ENCODE measurements at regions not wholly inside any gene's neighbourhood (a gene's known extent, or its start where the extent isn't known, plus 50 kb on each side); places are given as distances from the start of the nearest gene placed in this dataset.
"Not testable (repeated sequence)": the region's sequence is repeated elsewhere in the genome, so short reads cannot be mapped to it uniquely, and the experiment has no call there.

- DNase-seq (ENCODE audit: low read depth) = no peak
These were observed 137.3 kb upstream of the TGFBR2 start for GRCh38 chr3:30469133-30469532.

GRCh38 chr3:30470496-30470895 lies 135.9 kb upstream of the TGFBR2 start:
- no peak for DNase-seq (ENCODE audit: low read depth)

GRCh38 chr3:30471066-30471465 lies 135.3 kb upstream of the TGFBR2 start:
- no peak for DNase-seq (ENCODE audit: low read depth)

- no peak for DNase-seq (ENCODE audit: low read depth)
These were observed 134.5 kb upstream of the TGFBR2 start for GRCh38 chr3:30471796-30472489.

- DNase-seq (ENCODE audit: low read depth) = no peak
These were observed 132.9 kb upstream of the TGFBR2 start for GRCh38 chr3:30473374-30474051.

- no peak for DNase-seq (ENCODE audit: low read depth)
These were observed 132.0 kb upstream of the TGFBR2 start for GRCh38 chr3:30474371-30474770.

- no peak for DNase-seq (ENCODE audit: low read depth)
These were observed 131.2 kb upstream of the TGFBR2 start for GRCh38 chr3:30475038-30475808.

GRCh38 chr3:30475809-30476178 lies 130.6 kb upstream of the TGFBR2 start:
- no peak for DNase-seq (ENCODE audit: low read depth)

- DNase-seq (ENCODE audit: low read depth) = no peak
These were observed 129.9 kb upstream of the TGFBR2 start for GRCh38 chr3:30476368-30477084.

GRCh38 chr3:30477149-30477921 lies 129.1 kb upstream of the TGFBR2 start:
- no peak for DNase-seq (ENCODE audit: low read depth)

GRCh38 chr3:30479737-30480136 lies 126.7 kb upstream of the TGFBR2 start:
- DNase-seq (ENCODE audit: low read depth) = not testable (repeated sequence)

GRCh38 chr3:30480156-30480555 lies 126.2 kb upstream of the TGFBR2 start:
- DNase-seq (ENCODE audit: low read depth) = not testable (repeated sequence)

GRCh38 chr3:30480587-30480986 lies 125.8 kb upstream of the TGFBR2 start:
- DNase-seq (ENCODE audit: low read depth) = no peak

- no peak for DNase-seq (ENCODE audit: low read depth)
These were observed 125.2 kb upstream of the TGFBR2 start for GRCh38 chr3:30481241-30481640.

- DNase-seq (ENCODE audit: low read depth) = not testable (repeated sequence)
These were observed 122.2 kb upstream of the TGFBR2 start for GRCh38 chr3:30484229-30484628.

- no peak for DNase-seq (ENCODE audit: low read depth)
These were observed 120.0 kb upstream of the TGFBR2 start for GRCh38 chr3:30486368-30486767.

- DNase-seq (ENCODE audit: low read depth) = no peak
These were observed 118.2 kb upstream of the TGFBR2 start for GRCh38 chr3:30488070-30488756.

GRCh38 chr3:30492322-30493192 lies 113.8 kb upstream of the TGFBR2 start:
- no peak for DNase-seq (ENCODE audit: low read depth)

- no peak for DNase-seq (ENCODE audit: low read depth)
These were observed 112.5 kb upstream of the TGFBR2 start for GRCh38 chr3:30493911-30494311.

Data from activated T-helper 9 cell treated with anti-CD3 and anti-CD28 coated beads, Interleukin-2, amount 50 U/mL, for 16 hours (primary cell).